ENCODE measurements at regions not wholly inside any gene's neighbourhood (a gene's known extent, or its start where the extent isn't known, plus 50 kb on each side); places are given as distances from the start of the nearest gene placed in this dataset.

- Histone ChIP-seq H3K27ac (ENCODE audit: low read depth in 2 of 2, low read length in 2 of 2) (no peak overlapping the region), H3K27me3 (ENCODE audit: control insufficient read depth, insufficient read depth, low read length) (no peaks in the 10 kb centered on the region), H3K4me3 (ENCODE audit: low read length in 3 of 3) (no peak overlapping the region), H3K36me3 (ENCODE audit: control insufficient read depth in 2 of 3, insufficient read depth in 3 of 3, low read length in 3 of 3) (no peaks in the 10 kb centered on the region), H3K4me1 (ENCODE audit: control insufficient read depth in 2 of 3, insufficient read depth in 2 of 3, low read depth in 1 of 3, low read length in 3 of 3) (no peaks in the 10 kb centered on the region), H3K9me3 (ENCODE audit: control insufficient read depth in 2 of 3, insufficient read depth in 1 of 3, low read length in 3 of 3) (peaks cover 0 to 10% (median 0%) of the 10 kb centered on the region in 3 donors), H3K9ac (ENCODE audit: low read length in 3 of 3) (no peak overlapping the region)
- FAIRE-seq (no peak), DNase-seq (no peak)
- TF ChIP-seq CTCF (IDR thresholded peaks at IDR 0.05; ENCODE audit: borderline replicate concordance, extremely low read depth, insufficient read depth) = no peak
- intact Hi-C loops (cut with DNase I) = no loop called here
Observed at GRCh38 chr9:109549386-109549785, 51.3 kb upstream of the PTPN3 start.

DNA sequence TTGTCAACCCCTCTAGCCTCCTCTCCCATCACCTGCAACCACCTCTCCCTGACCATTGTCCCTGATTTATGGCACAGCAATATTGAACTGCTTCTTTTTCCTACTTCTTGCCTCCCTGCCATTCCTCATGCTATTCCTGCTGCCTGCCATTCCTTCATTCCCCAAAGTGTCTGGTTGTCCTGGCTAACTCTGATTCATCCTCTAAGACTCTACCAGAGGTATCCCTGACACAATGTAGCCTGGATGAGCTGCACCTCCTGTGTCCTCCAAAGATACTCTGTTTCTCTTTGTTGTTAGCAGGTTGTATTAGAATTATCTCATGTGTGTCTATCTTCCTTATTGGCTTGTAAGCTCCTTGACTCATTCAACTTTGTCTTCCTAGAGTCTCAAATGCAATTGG, 53.5 kb upstream of the PTPN3 start:
- no peak for TF ChIP-seq CTCF (IDR thresholded peaks at IDR 0.05; ENCODE audit: borderline replicate concordance, extremely low read depth, insufficient read depth)
- H3K4me3 ChIP-seq (ENCODE audit: low read length in 3 of 3) = no peak overlapping the region
- intact Hi-C loops (cut with DNase I) = no loop called here
- H3K4me1 ChIP-seq (ENCODE audit: control insufficient read depth in 2 of 3, insufficient read depth in 2 of 3, low read depth in 1 of 3, low read length in 3 of 3) = peaks cover 0 to 4% (median 0%) of the 10 kb centered on the region in 3 donors
- no peaks in the 10 kb centered on the region for H3K27me3 ChIP-seq (ENCODE audit: control insufficient read depth, insufficient read depth, low read length)
- no peaks in the 10 kb centered on the region for H3K36me3 ChIP-seq (ENCODE audit: control insufficient read depth in 2 of 3, insufficient read depth in 3 of 3, low read length in 3 of 3)
- no peak overlapping the region for H3K27ac ChIP-seq (ENCODE audit: low read depth in 2 of 2, low read length in 2 of 2)
- DNase-seq (no peak), FAIRE-seq (no peak)
- peaks cover 0 to 7% (median 0%) of the 10 kb centered on the region in 3 donors for H3K9me3 ChIP-seq (ENCODE audit: control insufficient read depth in 2 of 3, insufficient read depth in 1 of 3, low read length in 3 of 3)
- H3K9ac ChIP-seq (ENCODE audit: low read length in 3 of 3) = no peak overlapping the region

DNA sequence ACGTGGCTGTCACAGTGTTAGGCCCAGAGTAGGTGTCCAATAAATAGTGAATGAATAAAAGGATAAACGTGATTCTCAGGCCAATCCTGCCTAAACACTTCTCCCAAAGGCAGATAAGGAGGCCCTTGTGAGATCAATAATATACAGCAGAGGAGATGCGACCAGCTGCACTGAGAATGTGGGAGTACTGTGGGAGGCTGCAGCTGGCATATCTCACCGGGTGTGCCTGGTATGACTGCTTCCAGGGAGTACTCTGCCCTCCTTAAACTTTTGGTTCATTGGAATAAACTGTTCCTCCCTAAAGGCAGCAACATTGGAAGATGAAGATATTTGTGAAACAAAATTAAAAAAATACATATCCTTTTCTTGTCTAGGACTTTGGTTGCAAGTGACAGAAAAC, 57.1 kb upstream of the PTPN3 start:
- intact Hi-C loops (cut with DNase I) = no loop called here

More for the DNA sequence above, 57.1 kb upstream of the PTPN3 start:
- H3K4me3 ChIP-seq (ENCODE audit: low read length in 3 of 3) = no peak overlapping the region
- H3K27me3 ChIP-seq (ENCODE audit: control insufficient read depth, insufficient read depth, low read length) = no peaks in the 10 kb centered on the region
- DNase-seq (no peak), FAIRE-seq (no peak)
- H3K36me3 ChIP-seq (ENCODE audit: control insufficient read depth in 2 of 3, insufficient read depth in 3 of 3, low read length in 3 of 3) = no peaks in the 10 kb centered on the region
- no peak for TF ChIP-seq CTCF (IDR thresholded peaks at IDR 0.05; ENCODE audit: borderline replicate concordance, extremely low read depth, insufficient read depth)
- H3K9ac ChIP-seq (ENCODE audit: low read length in 3 of 3) = no peak overlapping the region
- H3K4me1 ChIP-seq (ENCODE audit: control insufficient read depth in 2 of 3, insufficient read depth in 2 of 3, low read depth in 1 of 3, low read length in 3 of 3) = peaks cover 0 to 7% (median 0%) of the 10 kb centered on the region in 3 donors
- H3K9me3 ChIP-seq (ENCODE audit: control insufficient read depth in 2 of 3, insufficient read depth in 1 of 3, low read length in 3 of 3) = no peaks in the 10 kb centered on the region
- no peak overlapping the region for H3K27ac ChIP-seq (ENCODE audit: low read depth in 2 of 2, low read length in 2 of 2)

Data from kidney (tissue), 13 donors.